A549 (cell line): ENCODE measurements at regions not wholly inside any gene's neighbourhood (a gene's known extent, or its start where the extent isn't known, plus 50 kb on each side); places are given as distances from the start of the nearest gene placed in this dataset.

ENCODE experiments used
- HDAC2 ChIP-seq: fragments of 200-600 bp; sonication (generic); IDR thresholded peaks from 2 replicates; pipeline ENCODE4 v1.6.1; 2016
- PHF8 ChIP-seq: fragments of 200-600 bp; sonication (generic); IDR thresholded peaks from 2 replicates; pipeline ENCODE4 v1.6.1; 2016; ENCODE audit warnings: low read depth, mild to moderate bottlenecking, antibody characterized with exemption, moderate library complexity, borderline replicate concordance
- POLR2A ChIP-seq: IDR thresholded peaks from 2 replicates; pipeline ENCODE4 v1.6.1; 2012; ENCODE audit warnings: mild to moderate bottlenecking, low read length
- RAD21 ChIP-seq, 2 experiments: fragments of >200 bp in 1 of 2; sonication (Bioruptor Twin) in 1 of 2; formaldehyde crosslinking in 1 of 2; IDR thresholded peaks in 1 of 2; conservative IDR thresholded peaks in 1 of 2; 2 replicates in 1 of 2; 3 replicates in 1 of 2; pipeline ENCODE4 v1.6.1; 2012 to 2018; ENCODE audit warnings: inconsistent platforms in 1 of 2
- RNF2 ChIP-seq: fragments of 200-600 bp; sonication (generic); IDR thresholded peaks from 2 replicates; pipeline ENCODE4 v1.6.1; 2016; ENCODE audit warnings: low read depth, mild to moderate bottlenecking, antibody characterized with exemption, moderate library complexity, borderline replicate concordance
- TF ChIP-seq, protein P1 (sequence below): IDR thresholded peaks from 2 replicates; pipeline ENCODE4 v1.6.1; 2012
- TF ChIP-seq, protein P2 (sequence below): fragments of >200 bp; sonication (Bioruptor Twin); formaldehyde crosslinking; IDR thresholded peaks from 3 replicates; pipeline ENCODE4 v1.5.1; 2016
- TF ChIP-seq, protein P3 (sequence below): fragments of 250-450 bp; sonication (Bioruptor Pico); IDR thresholded peaks from 2 replicates; pipeline ENCODE4 v1.5.0; 2021; ENCODE audit warnings: mild to moderate bottlenecking, moderate library complexity, borderline replicate concordance
- TF ChIP-seq, protein P4 (sequence below): IDR thresholded peaks from 2 replicates; pipeline ENCODE4 v1.6.1; 2012; ENCODE audit warnings: low read depth, borderline replicate concordance

DNA sequence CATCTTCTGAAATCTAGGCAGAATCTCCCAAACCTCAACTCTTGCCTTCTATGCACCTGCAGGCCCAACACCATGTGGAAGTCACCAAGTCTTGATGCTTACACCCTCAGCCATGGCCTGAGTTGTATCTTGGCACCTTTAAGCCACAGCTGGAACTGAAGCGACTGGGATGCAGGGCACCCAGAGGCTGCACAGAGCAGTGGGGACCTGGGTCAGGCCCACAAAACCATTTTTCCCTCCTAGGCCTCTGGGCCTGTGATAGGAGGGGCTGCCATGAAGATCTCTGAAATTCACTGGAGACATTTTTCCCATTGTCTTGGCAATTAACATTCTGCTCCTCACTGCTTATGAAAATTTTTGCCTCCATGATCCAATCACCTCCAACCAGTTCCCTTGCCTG is 1388.5 kb downstream of the ADGRL3 start:
- TF ChIP-seq, protein P1, sequence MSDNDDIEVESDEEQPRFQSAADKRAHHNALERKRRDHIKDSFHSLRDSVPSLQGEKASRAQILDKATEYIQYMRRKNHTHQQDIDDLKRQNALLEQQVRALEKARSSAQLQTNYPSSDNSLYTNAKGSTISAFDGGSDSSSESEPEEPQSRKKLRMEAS = no peak
- TF ChIP-seq POLR2A = no peak
- TF ChIP-seq, protein P2, sequence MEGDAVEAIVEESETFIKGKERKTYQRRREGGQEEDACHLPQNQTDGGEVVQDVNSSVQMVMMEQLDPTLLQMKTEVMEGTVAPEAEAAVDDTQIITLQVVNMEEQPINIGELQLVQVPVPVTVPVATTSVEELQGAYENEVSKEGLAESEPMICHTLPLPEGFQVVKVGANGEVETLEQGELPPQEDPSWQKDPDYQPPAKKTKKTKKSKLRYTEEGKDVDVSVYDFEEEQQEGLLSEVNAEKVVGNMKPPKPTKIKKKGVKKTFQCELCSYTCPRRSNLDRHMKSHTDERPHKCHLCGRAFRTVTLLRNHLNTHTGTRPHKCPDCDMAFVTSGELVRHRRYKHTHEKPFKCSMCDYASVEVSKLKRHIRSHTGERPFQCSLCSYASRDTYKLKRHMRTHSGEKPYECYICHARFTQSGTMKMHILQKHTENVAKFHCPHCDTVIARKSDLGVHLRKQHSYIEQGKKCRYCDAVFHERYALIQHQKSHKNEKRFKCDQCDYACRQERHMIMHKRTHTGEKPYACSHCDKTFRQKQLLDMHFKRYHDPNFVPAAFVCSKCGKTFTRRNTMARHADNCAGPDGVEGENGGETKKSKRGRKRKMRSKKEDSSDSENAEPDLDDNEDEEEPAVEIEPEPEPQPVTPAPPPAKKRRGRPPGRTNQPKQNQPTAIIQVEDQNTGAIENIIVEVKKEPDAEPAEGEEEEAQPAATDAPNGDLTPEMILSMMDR = no peak
- TF ChIP-seq RAD21 (conservative IDR thresholded peaks at IDR 0.05 in 1 of 2, IDR thresholded peaks at IDR 0.05 in 1 of 2) = no peak
- TF ChIP-seq, protein P3, sequence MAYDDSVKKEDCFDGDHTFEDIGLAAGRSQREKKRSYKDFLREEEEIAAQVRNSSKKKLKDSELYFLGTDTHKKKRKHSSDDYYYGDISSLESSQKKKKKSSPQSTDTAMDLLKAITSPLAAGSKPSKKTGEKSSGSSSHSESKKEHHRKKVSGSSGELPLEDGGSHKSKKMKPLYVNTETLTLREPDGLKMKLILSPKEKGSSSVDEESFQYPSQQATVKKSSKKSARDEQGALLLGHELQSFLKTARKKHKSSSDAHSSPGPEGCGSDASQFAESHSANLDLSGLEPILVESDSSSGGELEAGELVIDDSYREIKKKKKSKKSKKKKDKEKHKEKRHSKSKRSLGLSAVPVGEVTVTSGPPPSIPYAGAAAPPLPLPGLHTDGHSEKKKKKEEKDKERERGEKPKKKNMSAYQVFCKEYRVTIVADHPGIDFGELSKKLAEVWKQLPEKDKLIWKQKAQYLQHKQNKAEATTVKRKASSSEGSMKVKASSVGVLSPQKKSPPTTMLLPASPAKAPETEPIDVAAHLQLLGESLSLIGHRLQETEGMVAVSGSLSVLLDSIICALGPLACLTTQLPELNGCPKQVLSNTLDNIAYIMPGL (CRISPR knock-in tag) = no peak
- TF ChIP-seq HDAC2 = no peak
- TF ChIP-seq, protein P4, sequence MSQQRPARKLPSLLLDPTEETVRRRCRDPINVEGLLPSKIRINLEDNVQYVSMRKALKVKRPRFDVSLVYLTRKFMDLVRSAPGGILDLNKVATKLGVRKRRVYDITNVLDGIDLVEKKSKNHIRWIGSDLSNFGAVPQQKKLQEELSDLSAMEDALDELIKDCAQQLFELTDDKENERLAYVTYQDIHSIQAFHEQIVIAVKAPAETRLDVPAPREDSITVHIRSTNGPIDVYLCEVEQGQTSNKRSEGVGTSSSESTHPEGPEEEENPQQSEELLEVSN = no peak
- TF ChIP-seq RNF2 = no peak
- TF ChIP-seq PHF8 = no peak
